ENCODE measurements at regions not wholly inside any gene's neighbourhood (a gene's known extent, or its start where the extent isn't known, plus 50 kb on each side); places are given as distances from the start of the nearest gene placed in this dataset.

DNA sequence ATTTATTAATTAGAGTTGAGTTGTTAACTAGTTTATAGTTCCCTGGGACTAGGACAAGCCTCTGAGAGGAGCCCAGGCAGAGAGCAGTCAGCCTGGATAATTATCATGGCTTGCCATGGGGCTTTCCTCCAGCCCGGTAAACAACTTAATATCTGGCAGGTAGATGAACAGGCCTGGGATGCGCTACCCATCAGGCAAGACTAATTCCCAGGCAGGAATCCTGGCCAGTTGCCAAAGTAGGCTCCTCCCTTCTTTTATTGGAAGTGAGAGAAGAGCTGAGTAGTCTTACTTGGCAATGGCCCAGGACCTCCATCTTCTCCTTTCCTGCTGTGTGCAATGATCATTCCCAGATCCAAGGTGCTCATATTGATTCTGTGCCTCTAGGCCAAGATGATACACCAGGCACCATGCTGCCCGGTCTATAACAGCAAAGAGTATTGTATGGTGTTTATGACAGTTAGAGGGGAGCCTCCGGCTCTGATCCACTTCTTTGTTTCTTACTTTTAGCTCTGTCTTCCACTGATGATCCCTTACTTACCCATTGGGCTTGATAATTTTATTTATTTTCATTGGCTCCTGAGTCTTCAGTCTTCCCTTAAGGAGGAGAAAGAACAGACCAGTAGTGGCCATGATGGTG lies 408.7 kb downstream of the REEP3 start:
- H3K27ac ChIP-seq, result peak overlapping the region; percentile 38; the same call in 1 of the 2 replicates
- TF ChIP-seq, protein P1, sequence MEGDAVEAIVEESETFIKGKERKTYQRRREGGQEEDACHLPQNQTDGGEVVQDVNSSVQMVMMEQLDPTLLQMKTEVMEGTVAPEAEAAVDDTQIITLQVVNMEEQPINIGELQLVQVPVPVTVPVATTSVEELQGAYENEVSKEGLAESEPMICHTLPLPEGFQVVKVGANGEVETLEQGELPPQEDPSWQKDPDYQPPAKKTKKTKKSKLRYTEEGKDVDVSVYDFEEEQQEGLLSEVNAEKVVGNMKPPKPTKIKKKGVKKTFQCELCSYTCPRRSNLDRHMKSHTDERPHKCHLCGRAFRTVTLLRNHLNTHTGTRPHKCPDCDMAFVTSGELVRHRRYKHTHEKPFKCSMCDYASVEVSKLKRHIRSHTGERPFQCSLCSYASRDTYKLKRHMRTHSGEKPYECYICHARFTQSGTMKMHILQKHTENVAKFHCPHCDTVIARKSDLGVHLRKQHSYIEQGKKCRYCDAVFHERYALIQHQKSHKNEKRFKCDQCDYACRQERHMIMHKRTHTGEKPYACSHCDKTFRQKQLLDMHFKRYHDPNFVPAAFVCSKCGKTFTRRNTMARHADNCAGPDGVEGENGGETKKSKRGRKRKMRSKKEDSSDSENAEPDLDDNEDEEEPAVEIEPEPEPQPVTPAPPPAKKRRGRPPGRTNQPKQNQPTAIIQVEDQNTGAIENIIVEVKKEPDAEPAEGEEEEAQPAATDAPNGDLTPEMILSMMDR (conservative IDR thresholded peaks at IDR 0.05), result no peak

DNA sequence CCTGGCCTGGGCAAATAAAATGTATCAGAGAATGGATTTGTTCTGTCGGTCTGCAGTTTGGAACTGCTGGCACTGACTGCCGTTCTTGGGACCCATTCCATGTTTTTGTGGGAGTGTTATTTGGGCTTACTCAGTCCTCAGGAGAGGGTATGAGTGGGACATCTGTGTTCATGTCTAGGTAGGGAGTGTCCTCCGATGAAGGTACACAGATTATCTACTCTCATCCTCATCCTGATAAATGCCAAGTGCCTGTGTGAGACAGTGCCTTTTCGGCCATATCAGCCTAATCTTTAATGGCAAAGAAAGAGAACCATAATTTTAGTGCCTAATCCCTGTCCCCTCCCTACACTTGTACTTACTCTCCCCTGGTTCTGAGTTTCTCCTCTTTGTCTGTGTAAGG lies 409.4 kb downstream of the REEP3 start:
- no peak overlapping the region for H3K27ac ChIP-seq
- TF ChIP-seq, protein P1 (conservative IDR thresholded peaks at IDR 0.05), result no peak

DNA sequence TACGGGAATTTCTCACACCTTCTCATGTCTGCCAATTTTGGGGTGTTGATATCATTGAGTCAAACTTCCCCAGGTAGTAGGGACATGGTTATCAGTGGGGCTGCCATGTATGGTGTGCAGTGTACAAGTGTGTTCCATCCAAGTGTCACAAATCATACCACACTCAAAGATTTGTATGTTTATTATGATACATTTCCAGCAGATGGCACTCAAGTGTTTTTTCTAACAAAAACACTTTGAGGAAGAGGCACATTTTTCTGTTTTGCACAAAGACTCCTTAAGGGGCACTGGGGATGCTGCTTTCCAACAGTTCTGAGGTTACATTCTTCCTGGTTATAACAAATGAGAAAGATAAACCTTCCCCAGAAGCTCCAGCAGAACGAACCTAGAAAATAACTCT lies 414.5 kb downstream of the REEP3 start:
- H3K27ac ChIP-seq, result peak overlapping the region; percentile 62
- TF ChIP-seq, protein P1 (conservative IDR thresholded peaks at IDR 0.05), result peak; percentile 47

DNA sequence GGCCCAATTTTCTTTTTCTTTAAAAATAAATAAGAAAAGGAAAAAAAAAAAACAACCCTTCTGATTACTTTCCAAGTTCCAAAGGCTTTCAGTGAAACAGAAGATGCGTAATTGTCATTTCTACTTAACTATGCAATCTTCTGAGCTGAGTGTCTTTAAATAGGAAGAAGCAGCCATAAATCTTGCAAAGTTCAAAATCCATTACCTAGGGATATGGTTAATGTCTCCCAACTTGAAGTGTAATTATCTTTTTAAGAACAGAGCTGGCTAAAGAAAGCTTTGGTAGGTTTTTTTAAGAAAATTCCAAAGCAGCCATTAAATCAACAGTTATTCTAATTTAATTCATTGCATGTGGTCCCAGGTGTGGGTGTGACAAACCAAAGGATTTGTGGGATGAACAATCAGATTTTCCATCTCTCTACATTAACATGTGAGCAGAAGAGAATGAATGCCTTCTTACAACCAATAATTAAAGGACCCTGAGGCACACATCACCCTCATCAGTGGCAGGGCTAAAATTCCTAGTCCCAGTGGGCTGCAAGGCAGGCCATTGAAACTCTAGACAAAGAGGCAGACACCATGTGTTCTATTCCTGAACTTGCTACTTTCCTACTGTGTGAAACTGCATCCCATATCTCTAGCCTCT lies 419.2 kb downstream of the REEP3 start:
- TF ChIP-seq, protein P1 (conservative IDR thresholded peaks at IDR 0.05), result no peak
- H3K27ac ChIP-seq, result no peak overlapping the region

DNA sequence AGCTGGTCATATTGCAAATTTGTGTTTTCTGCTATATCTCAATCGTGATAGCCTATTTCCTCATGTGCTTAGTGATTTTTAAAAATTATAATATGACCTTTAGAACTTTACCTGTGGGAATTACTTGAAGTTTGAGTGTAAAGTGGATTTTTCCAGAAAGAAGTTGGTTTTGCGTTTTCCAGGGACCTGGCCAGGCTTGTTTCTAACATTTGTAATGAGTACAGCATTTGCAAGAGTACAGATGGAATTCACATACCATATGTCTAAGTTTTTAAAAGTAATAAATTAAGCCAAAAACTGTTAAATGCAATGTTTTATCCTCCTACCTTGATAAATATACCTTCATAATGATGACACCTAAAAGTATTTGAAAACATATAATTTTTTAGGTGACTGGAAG lies 443.2 kb downstream of the REEP3 start:
- no peak overlapping the region for H3K27ac ChIP-seq
- TF ChIP-seq, protein P1 (conservative IDR thresholded peaks at IDR 0.05), result no peak

DNA sequence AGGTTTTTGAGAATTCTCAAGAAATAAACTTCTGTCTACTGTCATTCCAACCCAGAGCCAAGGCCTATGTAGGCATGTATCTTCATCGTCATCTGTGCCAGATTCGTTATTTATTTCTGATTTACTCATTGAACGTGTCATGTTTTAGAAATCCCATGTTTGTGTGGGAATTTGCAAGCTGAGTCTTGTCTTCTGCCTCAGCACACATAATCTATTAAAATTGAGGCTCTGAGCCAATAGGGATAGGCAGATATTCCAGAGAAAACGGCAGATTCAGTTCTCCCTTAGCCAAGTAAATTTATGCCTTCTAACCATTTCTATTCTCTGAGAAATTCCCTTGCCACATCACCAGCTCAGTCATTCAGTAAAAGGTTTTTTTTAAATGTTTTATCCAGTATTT lies 444.6 kb downstream of the REEP3 start:
- no peak overlapping the region for H3K27ac ChIP-seq

More for the DNA sequence above, 444.6 kb downstream of the REEP3 start:
- TF ChIP-seq, protein P1 (conservative IDR thresholded peaks at IDR 0.05), result no peak
